Left lung (tissue), 4 donors: ENCODE measurements at regions not wholly inside any gene's neighbourhood (a gene's known extent, or its start where the extent isn't known, plus 50 kb on each side); places are given as distances from the start of the nearest gene placed in this dataset.
"Not testable (repeated sequence)": the region's sequence is repeated elsewhere in the genome, so short reads cannot be mapped to it uniquely, and the experiment has no call there.

Experiments used
- ATAC-seq: fragments of 200-7000 bp; cut with Tn5 transposase; one replicate; pipeline ENCODE4 v1.9.1; 2020; ENCODE audit warnings: moderate library complexity
- DNase-seq, 4 donors: peaks; one replicate each; pipeline ENCODE4 v3.0.0-alpha.2; 2013 to 2020
- H3K27ac ChIP-seq, 2 donors: fragments of 200-600 bp; sonication (generic) in 1 of 2; one replicate each; pipeline versions ENCODE4 v1.5.0 to v1.8.0; 2020 to 2021
- H3K27me3 ChIP-seq, 2 donors: fragments of 200-600 bp; sonication (generic) in 1 of 2; one replicate each; pipeline versions ENCODE4 v1.5.0 to v1.8.0; 2020 to 2021
- H3K36me3 ChIP-seq, 2 donors: fragments of 200-600 bp; sonication (generic) in 1 of 2; one replicate each; pipeline versions ENCODE4 v1.5.0 to v1.8.0; 2020 to 2021
- H3K4me1 ChIP-seq, 2 donors: fragments of 200-600 bp; one replicate each; pipeline ENCODE4 v1.8.0; 2021
- H3K4me3 ChIP-seq, 2 donors: fragments of 200-600 bp; sonication (generic) in 1 of 2; one replicate each; pipeline versions ENCODE4 v1.5.0 to v1.8.0; 2020 to 2021; ENCODE audit warnings: mild to moderate bottlenecking in 1 of 2
- H3K9me3 ChIP-seq, 2 donors: fragments of 200-600 bp; sonication (generic) in 1 of 2; one replicate each; pipeline versions ENCODE4 v1.5.0 to v1.8.0; 2020 to 2021
- intact Hi-C, 2 donors: fragments of 100-400 bp; cut with DNase I; formaldehyde crosslinking; loops; one replicate each; pipeline versions ENCODE4 v1.11.2 to v1.14.2; 2022
- TF ChIP-seq, protein P1 (sequence below), 2 donors: fragments of 200-600 bp; sonication (generic) in 1 of 2; IDR thresholded peaks; one replicate each; pipeline versions ENCODE4 v1.5.0 to v1.8.0; 2021; ENCODE audit warnings: antibody characterized with exemption in 2 of 2
- donor health status: DM: no; HTN: yes; CAD: no.
- donor health status: DM: no; HTN: no; CAD: no.

GRCh38 chr4:128630871-128631270 lies 178.6 kb upstream of the JADE1 start:
- Histone ChIP-seq H3K27me3 (no peaks in the 10 kb centered on the region), H3K4me3 (no peak overlapping the region), H3K27ac (no peak overlapping the region), H3K36me3 (no peaks in the 10 kb centered on the region), H3K4me1 (peaks cover 0 to 2% of the 10 kb centered on the region in 2 donors), H3K9me3 (no peaks in the 10 kb centered on the region)
- DNase-seq (peak in 1 of 4 donors; percentile 28), ATAC-seq (peak; percentile 37)
- TF ChIP-seq, protein P1, sequence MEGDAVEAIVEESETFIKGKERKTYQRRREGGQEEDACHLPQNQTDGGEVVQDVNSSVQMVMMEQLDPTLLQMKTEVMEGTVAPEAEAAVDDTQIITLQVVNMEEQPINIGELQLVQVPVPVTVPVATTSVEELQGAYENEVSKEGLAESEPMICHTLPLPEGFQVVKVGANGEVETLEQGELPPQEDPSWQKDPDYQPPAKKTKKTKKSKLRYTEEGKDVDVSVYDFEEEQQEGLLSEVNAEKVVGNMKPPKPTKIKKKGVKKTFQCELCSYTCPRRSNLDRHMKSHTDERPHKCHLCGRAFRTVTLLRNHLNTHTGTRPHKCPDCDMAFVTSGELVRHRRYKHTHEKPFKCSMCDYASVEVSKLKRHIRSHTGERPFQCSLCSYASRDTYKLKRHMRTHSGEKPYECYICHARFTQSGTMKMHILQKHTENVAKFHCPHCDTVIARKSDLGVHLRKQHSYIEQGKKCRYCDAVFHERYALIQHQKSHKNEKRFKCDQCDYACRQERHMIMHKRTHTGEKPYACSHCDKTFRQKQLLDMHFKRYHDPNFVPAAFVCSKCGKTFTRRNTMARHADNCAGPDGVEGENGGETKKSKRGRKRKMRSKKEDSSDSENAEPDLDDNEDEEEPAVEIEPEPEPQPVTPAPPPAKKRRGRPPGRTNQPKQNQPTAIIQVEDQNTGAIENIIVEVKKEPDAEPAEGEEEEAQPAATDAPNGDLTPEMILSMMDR (IDR thresholded peaks at IDR 0.05) = no peak
- intact Hi-C loops = no loop called here

DNA sequence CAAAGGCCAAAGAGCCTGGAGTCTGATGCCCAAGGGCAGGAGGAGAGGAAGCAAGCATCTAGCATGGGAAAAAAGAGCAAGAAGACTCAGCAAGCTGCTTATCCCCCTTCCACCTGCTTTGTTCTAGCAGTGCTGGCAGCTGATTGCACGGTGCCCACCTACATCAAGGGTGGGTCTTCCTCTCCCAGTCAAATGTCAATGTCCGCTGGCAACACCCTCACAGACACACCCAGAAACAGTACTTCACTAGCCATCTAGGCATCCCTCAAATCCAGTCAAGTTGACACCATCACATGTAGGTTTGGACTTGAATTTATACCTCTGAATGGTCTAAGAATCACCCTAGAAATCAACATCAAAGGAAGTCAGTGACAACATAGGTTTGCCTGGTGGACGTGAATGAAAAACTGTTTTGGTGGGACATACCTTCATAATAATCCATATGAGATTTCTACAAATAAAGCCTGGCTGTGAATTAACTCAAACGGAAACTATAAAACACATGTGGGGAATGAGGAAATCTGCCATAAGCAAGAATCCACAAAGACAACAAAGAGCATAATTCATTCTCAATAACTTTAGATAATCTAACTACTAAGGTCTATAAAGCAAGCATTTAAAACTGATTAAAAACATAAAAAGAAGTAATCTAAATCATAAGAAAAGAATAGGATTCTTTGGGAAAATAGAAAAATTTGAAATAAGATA lies 185.8 kb upstream of the JADE1 start:
- H3K27me3 ChIP-seq = no peaks in the 10 kb centered on the region
- no peak for ATAC-seq

GRCh38 chr4:128620279-128620965 lies 189.1 kb upstream of the JADE1 start:
- H3K9me3 ChIP-seq, H3K4me3 ChIP-seq, ATAC-seq, intact Hi-C loops, H3K4me1 ChIP-seq, H3K36me3 ChIP-seq, H3K27me3 ChIP-seq, DNase-seq, H3K27ac ChIP-seq: not testable (repeated sequence)

More for the DNA sequence above, 185.8 kb upstream of the JADE1 start:
- TF ChIP-seq, protein P1 (IDR thresholded peaks at IDR 0.05) = no peak
- Histone ChIP-seq H3K27ac (no peak overlapping the region), H3K36me3 (no peaks in the 10 kb centered on the region), H3K9me3 (no peaks in the 10 kb centered on the region), H3K4me1 (no peaks in the 10 kb centered on the region), H3K4me3 (no peak overlapping the region)
- intact Hi-C loops = no loop called here
- no peak for DNase-seq

- TF ChIP-seq, protein P1 (IDR thresholded peaks at IDR 0.05) = no peak
- intact Hi-C loops = no loop called here
- no peak for DNase-seq
- no peaks in the 10 kb centered on the region for H3K36me3 ChIP-seq
- no peak overlapping the region for H3K27ac ChIP-seq
- peak; percentile 63 for ATAC-seq
- no peaks in the 10 kb centered on the region for H3K27me3 ChIP-seq
- no peaks in the 10 kb centered on the region for H3K9me3 ChIP-seq
- no peaks in the 10 kb centered on the region for H3K4me1 ChIP-seq
- no peak overlapping the region for H3K4me3 ChIP-seq
Observed at GRCh38 chr4:128615197-128615596, 194.3 kb upstream of the JADE1 start.

- Histone ChIP-seq H3K27ac (no peak overlapping the region), H3K36me3 (no peaks in the 10 kb centered on the region), H3K4me1 (no peaks in the 10 kb centered on the region), H3K27me3 (no peaks in the 10 kb centered on the region), H3K4me3 (no peak overlapping the region), H3K9me3 (no peaks in the 10 kb centered on the region)
- no peak for DNase-seq
- ATAC-seq = no peak
- TF ChIP-seq, protein P1 (IDR thresholded peaks at IDR 0.05) = no peak
- intact Hi-C loops = no loop called here
Observed at GRCh38 chr4:128608006-128608405, 201.5 kb upstream of the JADE1 start.
